Endothelial cell of umbilical vein (primary cell): ENCODE measurements at regions not wholly inside any gene's neighbourhood (a gene's known extent, or its start where the extent isn't known, plus 50 kb on each side); places are given as distances from the start of the nearest gene placed in this dataset.

Experiments used
- POLR2A ChIP-seq: IDR thresholded peaks from 2 replicates; pipeline ENCODE4 v1.6.1; 2012; ENCODE audit warnings: low read depth, mild to moderate bottlenecking, control low read depth, low read length
- POLR2AphosphoS5 ChIP-seq: IDR thresholded peaks from 2 replicates; pipeline ENCODE4 v1.6.1; 2012; ENCODE audit warnings: low read depth, mild to moderate bottlenecking, control low read depth, low read length, moderate library complexity; ENCODE audit not compliant: insufficient read depth
- TF ChIP-seq, protein P1 (sequence below), 2 donors: IDR thresholded peaks; 1 replicate in 1 of 2; 2 replicates in 1 of 2; pipeline ENCODE4 v1.5.1; 2011; ENCODE audit warnings: low read length in 2 of 2, mild to moderate bottlenecking in 2 of 2, moderate library complexity in 2 of 2, control low read depth in 1 of 2, inconsistent platforms in 1 of 2, low read depth in 1 of 2; ENCODE audit not compliant: insufficient read depth in 1 of 2; ENCODE audit errors: extremely low read depth in 1 of 2

GRCh38 chr2:217477583-217477982 lies 525.2 kb downstream of the TNS1 start:
- TF ChIP-seq, protein P1, sequence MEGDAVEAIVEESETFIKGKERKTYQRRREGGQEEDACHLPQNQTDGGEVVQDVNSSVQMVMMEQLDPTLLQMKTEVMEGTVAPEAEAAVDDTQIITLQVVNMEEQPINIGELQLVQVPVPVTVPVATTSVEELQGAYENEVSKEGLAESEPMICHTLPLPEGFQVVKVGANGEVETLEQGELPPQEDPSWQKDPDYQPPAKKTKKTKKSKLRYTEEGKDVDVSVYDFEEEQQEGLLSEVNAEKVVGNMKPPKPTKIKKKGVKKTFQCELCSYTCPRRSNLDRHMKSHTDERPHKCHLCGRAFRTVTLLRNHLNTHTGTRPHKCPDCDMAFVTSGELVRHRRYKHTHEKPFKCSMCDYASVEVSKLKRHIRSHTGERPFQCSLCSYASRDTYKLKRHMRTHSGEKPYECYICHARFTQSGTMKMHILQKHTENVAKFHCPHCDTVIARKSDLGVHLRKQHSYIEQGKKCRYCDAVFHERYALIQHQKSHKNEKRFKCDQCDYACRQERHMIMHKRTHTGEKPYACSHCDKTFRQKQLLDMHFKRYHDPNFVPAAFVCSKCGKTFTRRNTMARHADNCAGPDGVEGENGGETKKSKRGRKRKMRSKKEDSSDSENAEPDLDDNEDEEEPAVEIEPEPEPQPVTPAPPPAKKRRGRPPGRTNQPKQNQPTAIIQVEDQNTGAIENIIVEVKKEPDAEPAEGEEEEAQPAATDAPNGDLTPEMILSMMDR (IDR thresholded peaks at IDR 0.05; ENCODE audit: extremely low read depth in 1 of 2, insufficient read depth in 1 of 2, low read depth in 1 of 2, low read length in 2 of 2) = no peak
- TF ChIP-seq POLR2A (no peak), POLR2AphosphoS5 (no peak)
